Endothelial cell of umbilical vein (primary cell): ENCODE measurements at regions not wholly inside any gene's neighbourhood (a gene's known extent, or its start where the extent isn't known, plus 50 kb on each side); places are given as distances from the start of the nearest gene placed in this dataset.

Source experiments
- BruUV-seq: library from RNA; stranded (reverse); fragments of 400-500 nt; replicated peaks from 2 replicates; lab custom pipeline; 2021; lab: Mats Ljungman, UMichigan
- CTCF ChIA-PET: fragments of 300-600, 350-600 bp; sonication (Branson Sonifier 250); formaldehyde crosslinking; loops from one replicate; lab custom pipeline; 2021; ENCODE audit warnings: antibody characterized with exemption, inconsistent platforms; lab: Charles Lee
- POLR2A ChIA-PET: fragments of 300-600, 350-600 bp; sonication (Branson Sonifier 250); formaldehyde crosslinking; loops from one replicate; lab custom pipeline; 2021; ENCODE audit warnings: antibody characterized with exemption, inconsistent platforms; lab: Charles Lee
- DNase-seq: peaks from one replicate; pipeline ENCODE4 v3.0.0-alpha.2; 2011; ENCODE audit warnings: low read depth, low spot score
- FAIRE-seq: peaks from 2 replicates; lab custom pipeline; 2011; peaks lifted over from hg19 to GRCh38; lab: Jason Lieb, UNC
- H2AFZ ChIP-seq: 2 replicates; pipeline ENCODE4 v1.6.0; 2012; ENCODE audit warnings: low read depth, low read length, control low read depth, inconsistent platforms
- H3K27ac ChIP-seq: 2 replicates; pipeline ENCODE4 v1.5.1; 2011; ENCODE audit warnings: low read depth, mild to moderate bottlenecking, control low read depth, low read length, moderate library complexity; ENCODE audit not compliant: insufficient read depth
- H3K27me3 ChIP-seq, 2 experiments: 2 replicates each; pipeline versions ENCODE4 v1.6.0 to v1.6.1; 2011; ENCODE audit warnings: low read length in 2 of 2, mixed read lengths in 1 of 2; ENCODE audit not compliant: control insufficient read depth in 2 of 2, insufficient read depth in 2 of 2
- H3K36me3 ChIP-seq, 2 experiments: 2 replicates in 1 of 2; 3 replicates in 1 of 2; pipeline ENCODE4 v1.5.1; 2011; ENCODE audit warnings: low read length in 2 of 2, mild to moderate bottlenecking in 1 of 2, moderate library complexity in 1 of 2; ENCODE audit not compliant: control insufficient read depth in 2 of 2, insufficient read depth in 2 of 2; ENCODE audit errors: extremely low read depth in 1 of 2
- H3K4me1 ChIP-seq: 3 replicates; pipeline ENCODE4 v1.5.1; 2011; ENCODE audit warnings: mild to moderate bottlenecking, low read length; ENCODE audit not compliant: control insufficient read depth, insufficient read depth; ENCODE audit errors: extremely low read depth
- H3K4me2 ChIP-seq: 2 replicates; pipeline ENCODE4 v1.6.1; 2011; ENCODE audit warnings: low read length, control low read depth, mixed read lengths; ENCODE audit not compliant: insufficient read depth
- H3K4me3 ChIP-seq, 3 experiments: fragments of 200-600 bp in 1 of 3; sonication (generic), shearing (Covaris generic) in 1 of 3; replicated peaks in 1 of 3; 2 replicates each; pipeline ENCODE4 v1.5.1; 2011 to 2016; ENCODE audit warnings: control low read depth in 3 of 3, low read length in 3 of 3, mild to moderate bottlenecking in 2 of 3, inconsistent platforms in 1 of 3, low read depth in 1 of 3, moderate library complexity in 1 of 3; ENCODE audit not compliant: insufficient read depth in 1 of 3
- H3K79me2 ChIP-seq: 2 replicates; pipeline ENCODE4 v1.6.0; 2012; ENCODE audit warnings: low read length, inconsistent platforms; ENCODE audit not compliant: control insufficient read depth, insufficient read depth
- H3K9ac ChIP-seq: replicated peaks from 2 replicates; pipeline ENCODE3; 2011; ENCODE audit warnings: low read length, control low read depth; ENCODE audit not compliant: insufficient read depth; ENCODE audit errors: extremely low read depth
- H3K9me1 ChIP-seq: replicated peaks from 3 replicates; pipeline ENCODE4 v1.6.0; 2011; ENCODE audit warnings: mild to moderate bottlenecking, low read length; ENCODE audit not compliant: control insufficient read depth, insufficient read depth; ENCODE audit errors: extremely low read depth
- H3K9me3 ChIP-seq: replicated peaks from 2 replicates; pipeline ENCODE4 v1.5.1; 2012; ENCODE audit warnings: low read length, inconsistent platforms; ENCODE audit not compliant: control insufficient read depth, insufficient read depth
- H4K20me1 ChIP-seq: replicated peaks from 2 replicates; pipeline ENCODE3; 2011; ENCODE audit warnings: mild to moderate bottlenecking, low read length; ENCODE audit not compliant: control insufficient read depth, insufficient read depth; ENCODE audit errors: extremely low read depth
- EZH2 ChIP-seq: IDR thresholded peaks from 2 replicates; pipeline ENCODE4 v1.6.1; 2012; ENCODE audit warnings: borderline replicate concordance, low read depth, mild to moderate bottlenecking, moderate library complexity, low read length, inconsistent platforms; ENCODE audit not compliant: severe bottlenecking
- FOS ChIP-seq: IDR thresholded peaks from 2 replicates; pipeline ENCODE4 v1.6.1; 2011; ENCODE audit warnings: mild to moderate bottlenecking, low read length, moderate library complexity, borderline replicate concordance; ENCODE audit not compliant: insufficient read depth
- GATA2 ChIP-seq: IDR thresholded peaks from 2 replicates; pipeline ENCODE4 v1.7.0; 2011; ENCODE audit warnings: low read depth, mild to moderate bottlenecking, moderate library complexity, mixed read lengths, low read length; ENCODE audit not compliant: insufficient read length, insufficient read depth
- JUN ChIP-seq: IDR thresholded peaks from 2 replicates; pipeline ENCODE4 v1.6.1; 2011; ENCODE audit warnings: borderline replicate concordance, low read depth; ENCODE audit not compliant: insufficient read length, insufficient read depth
- MYC ChIP-seq: IDR thresholded peaks from one replicate; pipeline ENCODE4 v1.6.1; 2011; ENCODE audit warnings: mild to moderate bottlenecking, low read depth, low read length
- POLR2A ChIP-seq: IDR thresholded peaks from 2 replicates; pipeline ENCODE4 v1.6.1; 2012; ENCODE audit warnings: low read depth, mild to moderate bottlenecking, control low read depth, low read length
- POLR2AphosphoS5 ChIP-seq: IDR thresholded peaks from 2 replicates; pipeline ENCODE4 v1.6.1; 2012; ENCODE audit warnings: low read depth, mild to moderate bottlenecking, control low read depth, low read length, moderate library complexity; ENCODE audit not compliant: insufficient read depth
- dilution Hi-C: fragments of 300-500 bp; cut with MboI; formaldehyde crosslinking; loops from one replicate; pipeline ENCODE4 v1.15.0; 2019; ENCODE audit warnings: low sequenced_read_pairs; ENCODE audit not compliant: extremely low pct_ligation_motif_present
- intact Hi-C: fragments of 100-400 bp; cut with micrococcal nuclease; formaldehyde crosslinking; loops from one replicate; pipeline ENCODE4 v1.10.0; 2022
- TF ChIP-seq, protein P1 (sequence below), 2 donors: IDR thresholded peaks; 1 replicate in 1 of 2; 2 replicates in 1 of 2; pipeline ENCODE4 v1.5.1; 2011; ENCODE audit warnings: low read length in 2 of 2, mild to moderate bottlenecking in 2 of 2, moderate library complexity in 2 of 2, control low read depth in 1 of 2, inconsistent platforms in 1 of 2, low read depth in 1 of 2; ENCODE audit not compliant: insufficient read depth in 1 of 2; ENCODE audit errors: extremely low read depth in 1 of 2
- TF ChIP-seq, protein P2 (sequence below): IDR thresholded peaks from 2 replicates; pipeline ENCODE4 v1.6.1; 2011; ENCODE audit not compliant: insufficient read depth, insufficient read length

DNA sequence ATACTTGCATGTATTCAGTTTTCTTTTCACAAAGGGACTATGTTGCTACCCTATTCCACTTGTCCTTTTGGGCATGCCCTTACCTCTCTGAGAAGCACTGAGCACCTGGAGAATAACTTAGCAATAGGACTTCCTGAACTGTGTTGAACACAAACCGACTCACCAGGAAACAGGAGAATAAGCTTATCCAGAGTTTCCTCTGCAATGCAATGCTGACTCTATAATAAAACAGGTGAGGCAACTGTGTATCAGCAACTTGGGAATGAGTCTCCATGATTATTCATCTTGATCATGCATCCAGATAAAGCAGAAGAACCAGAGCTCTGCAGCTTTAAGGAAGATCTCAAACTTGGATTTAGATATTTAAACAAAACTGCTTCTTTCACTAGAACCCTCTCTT, 806.5 kb downstream of the IGSF11 start:
- no peak overlapping the region for H3K4me2 ChIP-seq
- H4K20me1 ChIP-seq = no peaks in the 10 kb centered on the region
- no peak overlapping the region for H3K9ac ChIP-seq
- TF ChIP-seq, protein P1, sequence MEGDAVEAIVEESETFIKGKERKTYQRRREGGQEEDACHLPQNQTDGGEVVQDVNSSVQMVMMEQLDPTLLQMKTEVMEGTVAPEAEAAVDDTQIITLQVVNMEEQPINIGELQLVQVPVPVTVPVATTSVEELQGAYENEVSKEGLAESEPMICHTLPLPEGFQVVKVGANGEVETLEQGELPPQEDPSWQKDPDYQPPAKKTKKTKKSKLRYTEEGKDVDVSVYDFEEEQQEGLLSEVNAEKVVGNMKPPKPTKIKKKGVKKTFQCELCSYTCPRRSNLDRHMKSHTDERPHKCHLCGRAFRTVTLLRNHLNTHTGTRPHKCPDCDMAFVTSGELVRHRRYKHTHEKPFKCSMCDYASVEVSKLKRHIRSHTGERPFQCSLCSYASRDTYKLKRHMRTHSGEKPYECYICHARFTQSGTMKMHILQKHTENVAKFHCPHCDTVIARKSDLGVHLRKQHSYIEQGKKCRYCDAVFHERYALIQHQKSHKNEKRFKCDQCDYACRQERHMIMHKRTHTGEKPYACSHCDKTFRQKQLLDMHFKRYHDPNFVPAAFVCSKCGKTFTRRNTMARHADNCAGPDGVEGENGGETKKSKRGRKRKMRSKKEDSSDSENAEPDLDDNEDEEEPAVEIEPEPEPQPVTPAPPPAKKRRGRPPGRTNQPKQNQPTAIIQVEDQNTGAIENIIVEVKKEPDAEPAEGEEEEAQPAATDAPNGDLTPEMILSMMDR (IDR thresholded peaks at IDR 0.05; ENCODE audit: extremely low read depth in 1 of 2, insufficient read depth in 1 of 2, low read depth in 1 of 2, low read length in 2 of 2) = no peak
- TF ChIP-seq POLR2A = no peak
- no peak for TF ChIP-seq GATA2
- DNase-seq = no peak
- H3K79me2 ChIP-seq = no peaks in the 10 kb centered on the region
- dilution Hi-C loops (no loop called here), intact Hi-C loops (no loop called here)
- H3K4me3 ChIP-seq = no peak overlapping the region
- BruUV-seq = no TSS peak
- FAIRE-seq = no peak
- H2AFZ ChIP-seq = no peak overlapping the region
- POLR2A ChIA-PET = no interaction called here
- CTCF ChIA-PET = no interaction called here
- no peaks in the 10 kb centered on the region for H3K4me1 ChIP-seq
- peaks cover 2% of the 10 kb centered on the region for H3K9me3 ChIP-seq
- H3K36me3 ChIP-seq = no peaks in the 10 kb centered on the region
- H3K9me1 ChIP-seq = no peaks in the 10 kb centered on the region
- H3K27me3 ChIP-seq = no peaks in the 10 kb centered on the region
- H3K27ac ChIP-seq = no peak overlapping the region

DNA sequence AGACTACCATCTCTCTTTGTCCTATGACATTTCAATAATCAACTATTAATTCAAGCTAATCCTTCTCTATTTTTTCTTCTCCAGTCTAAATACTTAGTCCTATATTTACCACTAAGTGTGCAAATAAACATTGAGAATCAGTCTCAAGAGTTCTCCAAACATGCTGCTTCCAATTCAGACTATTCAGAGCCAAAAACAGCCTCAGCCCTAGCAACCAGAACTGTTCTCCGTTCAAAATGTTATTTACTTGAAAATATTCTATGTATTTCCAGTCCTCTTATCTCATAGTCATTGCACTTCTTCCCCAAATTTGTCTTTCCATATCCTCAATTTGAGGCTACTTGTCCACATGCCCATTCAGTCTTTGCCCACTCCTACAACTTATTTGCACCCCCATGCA, 805.5 kb downstream of the IGSF11 start:
- POLR2A ChIA-PET = no interaction called here
- dilution Hi-C loops (no loop called here), intact Hi-C loops (no loop called here)
- no peaks in the 10 kb centered on the region for H4K20me1 ChIP-seq
- no peak for FAIRE-seq
- no peak for TF ChIP-seq FOS
- TF ChIP-seq POLR2A = no peak
- TF ChIP-seq EZH2 = no peak
- TF ChIP-seq, protein P1 (IDR thresholded peaks at IDR 0.05; ENCODE audit: extremely low read depth in 1 of 2, insufficient read depth in 1 of 2, low read depth in 1 of 2, low read length in 2 of 2) = no peak
- no peak for TF ChIP-seq POLR2AphosphoS5
- no peak for TF ChIP-seq JUN
- no peak for TF ChIP-seq MYC
- TF ChIP-seq GATA2 = no peak
- TF ChIP-seq, protein P2, sequence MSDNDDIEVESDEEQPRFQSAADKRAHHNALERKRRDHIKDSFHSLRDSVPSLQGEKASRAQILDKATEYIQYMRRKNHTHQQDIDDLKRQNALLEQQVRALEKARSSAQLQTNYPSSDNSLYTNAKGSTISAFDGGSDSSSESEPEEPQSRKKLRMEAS = no peak
- no peak overlapping the region for H3K27ac ChIP-seq
- CTCF ChIA-PET = no interaction called here
- no peak overlapping the region for H3K9ac ChIP-seq
- BruUV-seq = no TSS peak
- no peak overlapping the region for H2AFZ ChIP-seq
- H3K79me2 ChIP-seq = no peaks in the 10 kb centered on the region
- H3K9me3 ChIP-seq = peaks cover 2% of the 10 kb centered on the region
- H3K4me2 ChIP-seq = no peak overlapping the region
- no peak overlapping the region for H3K4me3 ChIP-seq
- H3K9me1 ChIP-seq = no peaks in the 10 kb centered on the region
- no peaks in the 10 kb centered on the region for H3K4me1 ChIP-seq
- no peak for DNase-seq
- no peaks in the 10 kb centered on the region for H3K36me3 ChIP-seq
- no peaks in the 10 kb centered on the region for H3K27me3 ChIP-seq
